Sciatic nerve (tissue), 2 donors: ENCODE measurements at regions not wholly inside any gene's neighbourhood (a gene's known extent, or its start where the extent isn't known, plus 50 kb on each side); places are given as distances from the start of the nearest gene placed in this dataset.
A peak's percentile ranks its signal among the peaks of the same experiment; 100 is the strongest.
"Not testable (repeated sequence)": the region's sequence is repeated elsewhere in the genome, so short reads cannot be mapped to it uniquely, and the experiment has no call there.

Experiments
- ATAC-seq: fragments of 200-7000 bp; cut with Tn5 transposase; one replicate; pipeline ENCODE4 v1.9.1; 2020; ENCODE audit warnings: mild to moderate bottlenecking, moderate library complexity
- DNase-seq: peaks from one replicate; pipeline ENCODE4 v3.0.0-alpha.2; 2020; ENCODE audit warnings: low spot score
- intact Hi-C: fragments of 100-400 bp; cut with DNase I; formaldehyde crosslinking; loops from one replicate; pipeline ENCODE4 v1.14.2; 2022
- donor health status: DM: no; HTN: no; CAD: no.
- donor health status: DM: no; HTN: no; CAD: no.

DNA sequence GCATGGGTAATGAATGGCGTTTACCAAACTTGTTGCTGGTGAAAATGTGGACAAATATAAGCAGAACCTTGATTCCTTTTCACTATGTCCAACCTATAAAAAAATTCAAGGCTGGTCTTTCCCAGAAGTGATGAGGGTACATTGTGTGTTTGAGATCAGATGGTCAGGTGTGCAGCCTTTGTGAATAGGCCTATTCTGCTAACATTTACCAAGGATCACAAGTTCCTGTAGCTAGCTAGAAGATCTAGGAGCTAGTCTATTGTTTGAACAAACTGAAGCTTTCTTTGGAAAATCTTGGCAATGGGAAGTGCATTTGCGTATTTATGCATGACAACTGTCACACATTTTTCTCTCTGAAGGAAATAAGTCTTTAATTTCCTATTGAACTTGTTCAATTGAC, 489.6 kb downstream of the KLF5 start:
- DNase-seq (no peak), ATAC-seq (no peak)
- intact Hi-C loops = no loop called here

DNA sequence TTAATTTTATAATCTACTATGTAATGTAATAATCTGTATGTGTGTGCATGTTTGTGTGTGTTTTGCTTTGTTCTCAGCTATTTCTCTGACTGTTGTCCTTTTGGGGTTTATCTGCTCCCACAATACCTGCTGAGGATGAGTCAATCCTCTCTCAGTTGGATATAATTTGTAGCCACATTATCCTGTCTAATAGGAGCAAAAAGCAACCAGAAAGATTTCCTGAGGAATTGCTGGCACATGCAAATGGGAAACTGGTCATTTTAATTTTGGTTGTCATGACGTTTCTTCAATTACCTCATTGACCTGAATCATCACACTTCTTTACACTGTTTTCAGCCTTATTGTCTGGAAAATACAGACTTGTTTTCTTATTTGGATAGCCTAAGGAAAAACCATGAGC, 488.4 kb downstream of the KLF5 start:
- intact Hi-C loops = no loop called here
- ATAC-seq (no peak), DNase-seq (no peak)

DNA sequence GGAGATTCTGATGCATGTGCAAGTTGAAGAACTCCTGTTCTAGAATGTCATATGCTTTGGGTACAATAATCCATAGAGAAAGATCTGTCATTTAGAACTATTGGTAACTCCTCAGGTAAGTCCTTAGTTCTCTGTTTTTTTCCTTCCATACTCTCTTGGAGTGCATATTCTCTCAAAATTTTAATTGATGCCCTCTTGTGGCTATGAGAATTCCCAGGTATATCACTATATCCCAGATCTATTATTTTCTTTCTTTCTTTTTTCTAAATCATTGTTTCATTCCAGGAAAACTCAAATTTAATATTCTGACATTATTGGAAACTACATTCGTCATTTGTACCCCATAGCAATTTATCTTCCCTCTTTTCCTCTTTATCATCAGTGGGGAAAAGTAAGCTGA, 485.4 kb downstream of the KLF5 start:
- no peak for ATAC-seq

DNA sequence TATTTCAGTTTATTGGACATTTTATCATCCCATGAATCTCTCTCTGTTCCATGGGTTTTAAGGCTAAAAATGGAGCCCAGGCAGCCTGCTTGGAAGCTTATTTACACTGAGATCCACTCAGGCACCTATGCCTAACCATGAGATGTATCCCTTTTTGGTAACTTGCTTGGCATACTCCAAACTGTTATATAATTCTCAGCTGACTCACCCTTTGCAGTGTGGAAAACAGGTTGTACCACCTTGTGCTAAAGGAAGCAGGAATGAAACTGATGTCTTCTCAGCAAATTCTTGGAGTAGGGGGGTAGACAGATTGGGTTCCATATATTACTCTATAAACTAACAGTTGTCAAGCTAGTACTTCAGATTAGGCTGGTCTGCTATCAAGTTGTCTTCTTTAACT, 483.6 kb downstream of the KLF5 start:
- intact Hi-C loops = no loop called here
- no peak for DNase-seq

More for the DNA sequence above, 485.4 kb downstream of the KLF5 start:
- no peak for DNase-seq
- intact Hi-C loops = no loop called here

DNA sequence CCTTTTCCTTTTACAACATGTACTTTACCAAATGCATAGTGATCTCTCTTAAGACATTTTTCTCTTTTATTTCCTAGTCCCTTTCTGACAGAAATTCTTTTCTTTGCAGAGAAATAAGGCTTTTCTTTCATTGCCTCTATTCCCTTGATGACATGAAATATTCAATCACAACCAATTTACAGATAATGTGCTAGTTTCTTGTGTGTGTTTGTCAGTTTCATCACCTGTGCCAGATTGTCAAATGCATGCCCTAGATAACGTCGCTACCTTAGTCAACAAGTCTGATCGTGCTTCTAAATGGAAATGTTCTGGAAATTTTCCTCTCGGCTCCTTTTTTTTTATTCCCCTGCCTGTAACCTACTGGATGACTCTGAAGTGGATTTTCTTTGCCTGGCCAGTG, 478.1 kb downstream of the KLF5 start:
- DNase-seq = no peak
- ATAC-seq = no peak

More for the DNA sequence above, 483.6 kb downstream of the KLF5 start:
- no peak for ATAC-seq

DNA sequence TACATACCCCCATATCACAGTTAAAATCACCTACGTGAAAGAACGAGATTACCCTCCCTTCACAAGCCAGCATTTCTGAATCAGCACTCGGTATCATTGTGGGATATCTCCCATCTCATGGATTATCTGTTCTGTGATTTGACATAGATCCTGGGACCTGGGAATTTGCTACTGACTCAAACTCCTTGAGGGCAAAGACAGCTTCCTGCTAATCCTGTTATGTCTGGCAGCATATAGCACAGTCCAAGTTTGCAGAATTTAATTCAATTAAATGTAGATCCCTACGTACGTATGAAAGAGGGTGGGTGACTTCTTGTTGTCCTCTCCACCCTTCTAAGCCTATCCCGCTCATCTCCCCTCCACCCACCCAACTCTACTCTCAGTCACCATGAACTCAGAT, 476.5 kb downstream of the KLF5 start:
- no peak for ATAC-seq
- intact Hi-C loops = no loop called here
- no peak for DNase-seq

More for the DNA sequence above, 478.1 kb downstream of the KLF5 start:
- intact Hi-C loops = no loop called here

DNA sequence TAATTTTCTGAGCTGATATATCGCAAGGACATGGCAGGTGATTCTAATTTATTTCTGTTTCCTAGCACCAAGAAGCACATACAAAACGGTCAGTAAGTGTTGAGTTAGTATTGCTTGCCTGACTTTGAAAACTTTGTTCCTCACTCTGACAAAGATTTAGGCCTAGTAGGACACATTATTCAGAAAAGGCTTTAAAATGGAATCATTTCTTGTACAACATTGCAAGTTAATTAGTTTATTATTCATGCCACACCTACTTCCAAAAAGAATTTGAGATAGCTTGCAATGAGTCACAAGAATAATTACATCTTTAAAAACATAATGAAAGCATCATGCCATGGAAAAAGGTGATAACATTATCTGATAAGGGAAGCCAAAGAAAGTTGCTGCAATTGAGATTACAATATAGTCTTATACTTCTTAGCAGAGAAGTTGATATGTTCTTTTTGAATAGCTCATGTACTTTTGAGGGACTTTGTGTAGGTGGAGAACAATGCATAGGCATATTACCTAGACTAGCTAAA, 474.2 kb downstream of the KLF5 start:
- DNase-seq (no peak), ATAC-seq (no peak)
- intact Hi-C loops = no loop called here

DNA sequence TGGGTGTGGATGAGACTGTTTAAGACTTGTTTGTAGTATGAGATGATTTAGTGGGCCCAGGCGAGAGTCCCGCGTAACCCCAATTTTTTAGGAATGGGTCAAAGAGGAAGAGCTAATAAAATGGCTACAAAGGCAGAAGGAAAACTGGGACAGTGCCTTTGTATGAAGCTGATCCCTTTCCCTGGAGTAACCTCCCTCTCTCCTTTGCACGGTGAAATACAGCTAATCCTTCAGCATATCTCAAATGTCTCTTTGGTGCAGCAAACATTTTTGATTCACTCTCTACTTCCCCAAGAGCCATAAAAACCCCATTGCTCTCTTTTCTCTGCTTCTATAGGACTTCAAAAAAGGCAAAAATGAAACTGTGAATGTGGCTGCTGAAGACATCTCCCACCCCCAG, 473.8 kb downstream of the KLF5 start:
- ATAC-seq = no peak
- intact Hi-C loops = no loop called here

DNA sequence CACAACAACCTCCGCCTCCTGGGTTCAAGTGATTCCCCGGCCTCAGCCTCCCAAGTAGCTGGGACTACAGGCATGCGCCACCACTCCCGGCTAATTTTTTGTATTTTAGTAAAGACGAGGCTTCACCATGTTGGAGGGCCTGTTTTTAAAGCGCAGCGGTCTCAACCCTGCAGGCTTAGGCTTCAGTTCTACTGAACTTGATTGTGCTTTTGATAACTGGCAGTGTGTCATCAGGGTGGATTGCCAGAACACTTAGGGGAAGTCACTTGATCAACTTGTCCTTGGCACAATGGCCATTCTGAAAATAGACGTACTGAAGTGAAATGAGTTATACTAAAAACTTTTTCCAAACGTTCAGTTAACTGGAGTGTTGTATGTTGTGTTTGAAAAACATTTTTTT, 472.2 kb downstream of the KLF5 start:
- ATAC-seq (no peak), DNase-seq (no peak)
- intact Hi-C loops = no loop called here

More for the DNA sequence above, 473.8 kb downstream of the KLF5 start:
- DNase-seq = no peak

DNA sequence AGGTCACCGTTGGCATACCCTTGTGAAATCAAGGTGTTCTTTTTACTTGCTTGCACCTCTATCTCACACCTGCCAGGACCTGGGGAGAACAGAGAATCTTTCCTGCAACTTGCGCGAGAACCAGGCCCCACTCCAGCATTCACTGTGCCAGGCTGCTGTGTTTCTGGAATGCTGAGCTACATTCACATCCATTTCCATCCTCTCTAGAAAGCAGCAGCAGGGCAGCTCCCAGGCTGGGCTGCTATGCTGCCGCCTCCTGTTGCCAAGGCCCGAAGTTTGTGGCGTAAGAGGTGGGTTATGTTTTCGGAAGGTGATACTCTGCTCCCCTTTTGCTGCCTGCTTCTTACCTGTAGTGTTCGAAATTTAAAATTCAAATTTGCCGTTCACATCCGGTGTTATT, 464.1 kb downstream of the KLF5 start:
- intact Hi-C loops = no loop called here
- ATAC-seq (no peak), DNase-seq (no peak)

DNA sequence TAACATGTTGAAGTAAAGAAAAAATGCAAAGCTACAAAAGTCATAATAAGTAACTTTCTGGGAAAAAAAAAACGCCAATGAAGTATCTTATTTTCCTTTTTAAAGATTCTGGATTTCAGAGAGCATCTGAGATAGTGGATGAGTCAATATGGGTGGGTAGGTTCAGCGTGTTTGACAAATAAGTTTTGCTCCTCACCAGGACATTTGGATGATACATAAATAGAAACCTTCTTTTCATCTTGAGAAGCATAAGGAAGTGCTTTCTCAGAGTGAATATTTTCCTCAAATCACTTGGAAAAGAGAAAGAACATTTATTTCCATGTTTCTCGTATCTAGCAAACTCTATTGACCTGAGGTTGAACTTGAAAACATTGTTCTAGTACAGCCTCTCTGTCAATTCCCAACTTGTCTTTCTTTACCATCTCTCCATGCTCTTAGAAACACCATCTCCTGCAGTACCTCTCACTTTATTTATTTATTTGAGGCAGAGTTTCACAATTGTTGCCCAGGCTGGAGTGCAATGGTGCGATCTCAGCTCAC, 463.2 kb downstream of the KLF5 start:
- DNase-seq = no peak

DNA sequence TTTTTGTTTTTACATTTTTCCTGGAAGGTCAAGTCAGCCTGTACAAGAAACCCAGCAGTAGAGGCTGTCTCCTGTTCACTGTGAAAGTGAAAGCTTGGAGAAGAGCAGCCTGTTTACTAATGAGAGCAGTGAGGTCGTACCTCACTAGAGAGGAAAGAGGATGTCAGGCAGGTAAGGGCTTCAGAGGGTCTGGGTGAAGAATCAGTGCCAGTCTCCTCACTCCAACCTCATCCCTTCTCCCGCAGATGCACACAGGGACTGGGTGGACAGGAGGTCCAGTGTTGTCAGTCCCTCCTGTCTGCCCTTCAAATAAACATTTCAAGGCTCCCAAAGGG, 462.5 kb downstream of the KLF5 start:
- intact Hi-C loops = no loop called here
- ATAC-seq (peak; percentile 69), DNase-seq (no peak)

More for the DNA sequence above, 463.2 kb downstream of the KLF5 start:
- ATAC-seq = peak; percentile 60
- intact Hi-C loops = no loop called here

DNA sequence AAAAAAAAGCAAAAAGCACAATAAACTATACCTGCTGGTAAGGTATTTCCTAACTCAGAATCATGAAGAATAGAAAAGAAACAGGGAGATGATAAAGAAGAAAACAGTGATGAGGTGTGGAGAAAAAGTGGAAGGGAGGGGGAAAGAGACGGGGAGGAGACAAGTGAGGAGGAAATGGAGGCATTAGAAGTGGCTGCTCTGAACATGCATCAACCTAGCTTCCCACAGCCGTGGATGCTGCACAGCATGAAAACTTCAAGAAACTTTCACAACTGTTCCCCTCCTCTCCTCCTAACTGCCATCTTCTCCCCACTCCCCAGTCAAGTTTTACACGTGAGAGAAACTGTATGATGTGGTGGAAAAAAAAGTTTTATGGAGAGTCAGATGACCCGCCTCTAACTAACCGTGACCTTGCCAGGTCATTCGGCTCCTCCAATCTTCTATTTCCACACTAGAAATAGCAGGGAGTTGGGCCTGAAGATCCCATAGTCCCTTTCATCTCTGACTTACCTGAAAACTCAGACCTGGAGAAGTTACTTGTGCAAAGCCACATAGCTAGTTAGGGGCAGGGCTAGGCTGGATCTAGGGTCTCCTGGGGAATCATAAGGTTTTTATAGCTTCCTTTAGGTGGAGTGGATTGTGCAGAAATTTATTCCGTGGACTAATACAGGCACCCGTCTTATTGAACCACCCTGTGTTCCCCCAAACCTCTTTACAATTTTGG, 461.9 kb downstream of the KLF5 start:
- intact Hi-C loops = no loop called here
- DNase-seq (no peak), ATAC-seq (no peak)

DNA sequence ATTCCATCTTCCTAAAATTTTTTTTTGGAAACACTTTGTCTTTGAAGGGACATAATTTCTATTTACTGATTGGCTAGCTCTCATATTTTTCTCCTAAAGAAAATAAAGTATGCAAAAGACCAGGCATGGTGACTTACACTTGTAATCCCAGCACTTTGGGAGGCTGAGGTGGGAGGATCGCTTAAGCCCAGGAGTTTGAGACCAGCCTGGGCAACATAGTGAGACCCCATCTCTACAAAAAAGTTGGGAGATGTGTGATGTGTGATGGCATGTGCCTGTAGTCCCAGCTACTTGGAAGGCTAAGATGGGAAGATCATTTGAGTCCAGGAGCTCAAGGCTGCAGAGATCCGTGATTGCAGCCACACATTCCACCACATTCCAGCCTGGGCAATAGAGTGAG, 461.3 kb downstream of the KLF5 start:
- DNase-seq, intact Hi-C loops, ATAC-seq: not testable (repeated sequence)

DNA sequence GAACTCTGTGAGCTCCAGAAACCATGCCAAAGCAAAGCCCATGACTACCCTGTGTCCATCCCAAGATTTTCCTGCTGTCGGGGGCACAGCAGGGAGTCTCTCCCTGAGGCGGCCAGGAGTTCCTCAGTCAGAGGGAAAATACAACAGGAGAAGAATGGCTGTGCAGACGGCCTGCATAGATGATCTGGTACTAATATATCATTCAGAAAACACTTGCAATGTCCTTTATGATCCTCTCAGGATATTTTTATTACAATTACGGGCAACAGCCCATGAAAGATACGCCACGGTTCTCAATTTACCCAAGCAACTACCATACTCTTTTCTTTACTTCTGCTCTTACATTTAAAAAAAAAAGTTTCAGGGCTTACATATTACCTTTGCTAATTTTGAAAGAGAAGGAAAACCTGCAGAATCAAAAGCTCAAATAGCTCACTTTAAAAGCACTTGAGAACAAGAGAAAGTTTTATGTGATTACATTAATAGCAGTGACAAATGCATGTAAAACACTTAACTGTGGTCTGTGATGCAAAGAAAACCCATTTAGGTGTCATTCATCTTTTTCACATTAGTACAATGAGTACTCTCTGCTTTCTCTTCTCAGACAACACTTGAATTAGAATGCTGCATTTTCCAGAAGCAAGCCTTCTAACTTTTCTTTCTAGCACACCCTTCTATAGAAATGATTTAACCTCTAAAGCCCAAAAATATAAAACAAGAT, 460.8 kb downstream of the KLF5 start:
- no peak for ATAC-seq
- intact Hi-C loops = no loop called here

DNA sequence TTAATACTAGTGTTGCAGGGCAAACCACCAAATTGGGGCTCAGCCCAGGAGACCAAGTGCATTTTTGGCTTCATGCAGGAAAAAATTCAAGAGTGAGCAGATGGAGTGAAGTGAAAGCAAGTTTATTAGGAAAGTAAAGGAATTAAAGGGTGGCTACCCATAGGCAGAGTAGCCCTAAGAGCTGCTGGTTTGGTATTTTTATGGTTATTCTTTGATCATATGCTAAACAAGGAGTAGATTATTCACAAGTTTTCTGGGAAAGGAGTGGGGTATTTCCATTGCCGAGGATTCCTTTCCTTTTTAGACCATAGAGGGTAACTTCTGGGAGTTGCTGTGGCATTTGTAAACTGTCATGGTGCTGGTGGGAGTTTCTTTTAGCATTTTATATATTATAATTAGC, 459.0 kb downstream of the KLF5 start:
- ATAC-seq (no peak), DNase-seq (no peak)
- intact Hi-C loops = no loop called here

More for the DNA sequence above, 460.8 kb downstream of the KLF5 start:
- no peak for DNase-seq

DNA sequence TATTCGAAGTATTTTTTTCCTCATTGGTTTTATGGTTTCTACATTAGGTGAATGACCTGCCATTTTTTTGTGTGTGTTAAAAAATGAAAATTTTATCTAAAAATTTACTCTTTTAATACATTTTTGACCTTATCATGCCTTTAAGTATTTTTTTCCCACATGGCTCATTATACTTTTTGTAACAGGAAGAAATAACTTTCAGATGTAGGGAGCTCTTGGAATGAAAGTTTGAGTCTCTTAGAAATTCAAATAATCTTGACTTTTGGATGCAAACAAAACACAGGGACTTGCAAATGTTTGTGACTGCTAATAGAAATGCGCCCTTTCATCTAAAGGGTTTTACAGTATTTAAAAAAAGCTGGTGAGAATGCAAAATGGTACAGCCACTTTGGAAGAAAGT, 457.9 kb downstream of the KLF5 start:
- intact Hi-C loops = no loop called here
- DNase-seq (no peak), ATAC-seq (no peak)

DNA sequence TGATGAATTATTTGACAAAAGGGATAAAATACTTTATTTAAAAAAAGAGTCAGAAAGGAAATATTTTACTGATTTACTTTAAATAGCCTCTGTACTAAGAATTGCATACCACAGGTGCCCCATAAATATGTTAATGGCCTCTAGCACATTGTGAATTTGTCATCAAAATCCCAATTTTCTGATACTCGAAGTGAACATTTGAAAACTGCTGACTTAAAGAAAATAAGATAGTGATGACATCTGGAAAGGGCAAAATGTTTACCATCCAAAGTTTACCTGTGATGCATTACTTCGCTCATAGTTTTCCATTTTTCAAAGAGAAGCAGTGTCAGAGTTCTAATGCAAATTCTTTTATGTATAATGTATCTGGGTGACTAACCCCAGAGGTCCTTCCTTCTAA, 455.4 kb downstream of the KLF5 start:
- DNase-seq = no peak
- no peak for ATAC-seq
- intact Hi-C loops = no loop called here

DNA sequence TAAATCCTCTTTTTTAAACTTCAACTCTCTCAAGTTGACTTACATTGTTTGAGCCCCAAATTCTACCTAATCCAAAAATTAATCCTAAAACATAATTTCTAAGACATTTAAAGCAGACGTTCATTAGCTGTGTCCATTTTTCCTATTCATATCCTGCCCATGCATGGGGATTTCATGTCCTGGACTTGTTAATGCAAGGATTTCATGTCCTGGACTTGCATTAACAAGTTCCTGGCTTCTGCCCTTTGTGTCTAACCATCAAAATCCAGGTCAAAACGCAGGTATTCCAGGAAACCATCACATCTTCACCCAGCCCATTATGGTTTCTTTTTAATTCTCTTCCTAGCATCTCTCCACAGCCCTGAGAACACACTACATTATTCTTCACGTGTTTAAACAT, 454.9 kb downstream of the KLF5 start:
- no peak for ATAC-seq
- DNase-seq = no peak
- intact Hi-C loops = no loop called here

DNA sequence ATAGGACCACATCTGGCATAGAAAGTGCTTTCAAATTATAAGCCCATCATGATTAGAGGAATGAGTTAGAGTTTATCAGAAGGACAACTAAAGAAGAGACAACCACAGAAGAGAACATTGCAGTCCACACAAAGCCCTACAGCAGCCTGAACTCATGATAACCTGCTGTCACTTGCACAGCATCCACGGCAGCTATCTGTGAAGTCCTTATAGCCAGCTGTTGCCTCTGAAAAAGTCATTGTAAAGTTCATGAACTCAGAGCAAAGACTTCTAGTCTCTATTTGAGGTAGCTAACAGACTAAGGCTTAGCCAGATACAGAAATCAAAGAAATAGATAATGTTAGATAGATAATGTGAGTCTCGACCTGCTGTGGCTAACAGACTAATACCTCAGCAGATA, 450.0 kb downstream of the KLF5 start:
- DNase-seq (no peak), ATAC-seq (no peak)
- intact Hi-C loops = no loop called here
